Mucosa of descending colon (tissue), 3 donors: ENCODE measurements at regions not wholly inside any gene's neighbourhood (a gene's known extent, or its start where the extent isn't known, plus 50 kb on each side); places are given as distances from the start of the nearest gene placed in this dataset.

Experiments
- ATAC-seq: fragments of 200-7000 bp; cut with Tn5 transposase; one replicate; pipeline ENCODE4 v1.9.1; 2020; ENCODE audit warnings: mild to moderate bottlenecking, moderate library complexity
- DNase-seq, 3 donors: peaks; one replicate each; pipeline ENCODE4 v3.0.0-alpha.2; 2020
- H3K36me3 ChIP-seq: fragments of 200-600 bp; one replicate; pipeline ENCODE4 v1.8.0; 2021; ENCODE audit warnings: low read depth, mild to moderate bottlenecking
- H3K4me1 ChIP-seq: fragments of 200-600 bp; one replicate; pipeline ENCODE4 v1.8.0; 2021; ENCODE audit warnings: low read depth, mild to moderate bottlenecking
- H3K4me3 ChIP-seq: fragments of 200-600 bp; one replicate; pipeline ENCODE4 v1.8.0; 2021; ENCODE audit warnings: mild to moderate bottlenecking
- H3K9me3 ChIP-seq: fragments of 200-600 bp; one replicate; pipeline ENCODE4 v1.8.0; 2021; ENCODE audit warnings: mild to moderate bottlenecking
- CTCF ChIP-seq: fragments of 200-600 bp; IDR thresholded peaks from one replicate; pipeline ENCODE4 v1.8.0; 2022; ENCODE audit warnings: antibody characterized with exemption, mild to moderate bottlenecking
- intact Hi-C, 2 donors: fragments of 100-400 bp; cut with DNase I in 1 of 2; cut with micrococcal nuclease in 1 of 2; formaldehyde crosslinking; loops; one replicate each; pipeline versions ENCODE4 v1.11.0 to v1.11.1; 2022; cut with DNase I, micrococcal nuclease
- donor health status: DM: no; HTN: no; CAD: no; lungs with moderate emphysema.
- donor health status: DM: no; HTN: no; CAD: no.
- donor health status: DM: no; HTN: yes; CAD: no.

GRCh38 chr9:108134486-108135128 lies 645.0 kb upstream of the KLF4 start:
- peak; percentile 69 for ATAC-seq

GRCh38 chr9:108133680-108134079 lies 644.1 kb upstream of the KLF4 start:
- no peaks in the 10 kb centered on the region for H3K9me3 ChIP-seq
- DNase-seq, result no peak
- TF ChIP-seq CTCF, result no peak
- intact Hi-C loops, result no loop called here
- ATAC-seq, result no peak
- no peak overlapping the region for H3K4me3 ChIP-seq
- H3K4me1 ChIP-seq, result no peaks in the 10 kb centered on the region
- H3K36me3 ChIP-seq, result no peaks in the 10 kb centered on the region

More at GRCh38 chr9:108134486-108135128, 645.0 kb upstream of the KLF4 start:
- no peaks in the 10 kb centered on the region for H3K36me3 ChIP-seq
- intact Hi-C loops, result no loop called here
- no peak for DNase-seq
- TF ChIP-seq CTCF, result no peak
- H3K4me3 ChIP-seq, result no peak overlapping the region
- no peaks in the 10 kb centered on the region for H3K9me3 ChIP-seq
- no peaks in the 10 kb centered on the region for H3K4me1 ChIP-seq

GRCh38 chr9:108133101-108133500 lies 643.5 kb upstream of the KLF4 start:
- no peaks in the 10 kb centered on the region for H3K4me1 ChIP-seq
- DNase-seq (no peak), ATAC-seq (no peak)
- intact Hi-C loops, result no loop called here
- TF ChIP-seq CTCF, result no peak
- H3K36me3 ChIP-seq, result no peaks in the 10 kb centered on the region
- H3K9me3 ChIP-seq, result no peaks in the 10 kb centered on the region
- H3K4me3 ChIP-seq, result no peak overlapping the region

- ATAC-seq (no peak), DNase-seq (no peak)
- TF ChIP-seq CTCF, result no peak
- Histone ChIP-seq H3K4me1 (no peaks in the 10 kb centered on the region), H3K4me3 (no peak overlapping the region), H3K9me3 (no peaks in the 10 kb centered on the region), H3K36me3 (no peaks in the 10 kb centered on the region)
- intact Hi-C loops, result no loop called here
Measured at GRCh38 chr9:108130905-108131304, 641.3 kb upstream of the KLF4 start.

GRCh38 chr9:108125625-108126024 lies 636.1 kb upstream of the KLF4 start:
- no peaks in the 10 kb centered on the region for H3K9me3 ChIP-seq
- DNase-seq, result no peak
- ATAC-seq, result no peak
- no peaks in the 10 kb centered on the region for H3K4me1 ChIP-seq
- no peak overlapping the region for H3K4me3 ChIP-seq
- intact Hi-C loops, result no loop called here
- TF ChIP-seq CTCF, result no peak
- H3K36me3 ChIP-seq, result no peaks in the 10 kb centered on the region
